Endometrium (tissue), 2 donors: ENCODE measurements at regions not wholly inside any gene's neighbourhood (a gene's known extent, or its start where the extent isn't known, plus 50 kb on each side); places are given as distances from the start of the nearest gene placed in this dataset.

Source experiments
- FAIRE-seq: peaks from 2 replicates; lab custom pipeline; 2012; peaks lifted over from hg19 to GRCh38; lab: Jason Lieb, UNC
- donor health status: control.
- donor health status: control.

- FAIRE-seq: no peak
Observed at GRCh38 chr5:4640795-4641194, 499.3 kb upstream of the ADAMTS16 start.

GRCh38 chr5:4642525-4642924 is 497.6 kb upstream of the ADAMTS16 start:
- FAIRE-seq: no peak

GRCh38 chr5:4643190-4643589 is 496.9 kb upstream of the ADAMTS16 start:
- no peak for FAIRE-seq

- no peak for FAIRE-seq
Observed at GRCh38 chr5:4643960-4644359, 496.2 kb upstream of the ADAMTS16 start.

GRCh38 chr5:4646715-4647375 is 493.3 kb upstream of the ADAMTS16 start:
- FAIRE-seq: no peak

- FAIRE-seq: no peak
Observed at GRCh38 chr5:4647955-4648354, 492.2 kb upstream of the ADAMTS16 start.

- no peak for FAIRE-seq
Observed at GRCh38 chr5:4651806-4652565, 488.1 kb upstream of the ADAMTS16 start.

- FAIRE-seq: no peak
Observed at GRCh38 chr5:4653475-4653874, 486.7 kb upstream of the ADAMTS16 start.

GRCh38 chr5:4659851-4660250 is 480.3 kb upstream of the ADAMTS16 start:
- no peak for FAIRE-seq

GRCh38 chr5:4661326-4661725 is 478.8 kb upstream of the ADAMTS16 start:
- FAIRE-seq: no peak

- no peak for FAIRE-seq
Observed at GRCh38 chr5:4661836-4662235, 478.3 kb upstream of the ADAMTS16 start.

GRCh38 chr5:4662756-4663155 is 477.4 kb upstream of the ADAMTS16 start:
- FAIRE-seq: no peak

GRCh38 chr5:4665911-4666310 is 474.2 kb upstream of the ADAMTS16 start:
- no peak for FAIRE-seq

GRCh38 chr5:4674166-4674565 is 466.0 kb upstream of the ADAMTS16 start:
- no peak for FAIRE-seq

- no peak for FAIRE-seq
Observed at GRCh38 chr5:4676934-4677333, 463.2 kb upstream of the ADAMTS16 start.

GRCh38 chr5:4684946-4685345 is 455.2 kb upstream of the ADAMTS16 start:
- FAIRE-seq: no peak

- FAIRE-seq: no peak
Observed at GRCh38 chr5:4698596-4698995, 441.5 kb upstream of the ADAMTS16 start.

- no peak for FAIRE-seq
Observed at GRCh38 chr5:4699592-4699991, 440.5 kb upstream of the ADAMTS16 start.

GRCh38 chr5:4700069-4700468 is 440.1 kb upstream of the ADAMTS16 start:
- FAIRE-seq: no peak

GRCh38 chr5:4700871-4701270 is 439.3 kb upstream of the ADAMTS16 start:
- FAIRE-seq: no peak

GRCh38 chr5:4703931-4704458 is 436.1 kb upstream of the ADAMTS16 start:
- no peak for FAIRE-seq

- FAIRE-seq: no peak
Observed at GRCh38 chr5:4704951-4705350, 435.2 kb upstream of the ADAMTS16 start.

GRCh38 chr5:4716781-4717180 is 423.3 kb upstream of the ADAMTS16 start:
- no peak for FAIRE-seq

GRCh38 chr5:4717446-4717845 is 422.7 kb upstream of the ADAMTS16 start:
- no peak for FAIRE-seq
